GM18505 (cell line): ENCODE measurements at regions not wholly inside any gene's neighbourhood (a gene's known extent, or its start where the extent isn't known, plus 50 kb on each side); places are given as distances from the start of the nearest gene placed in this dataset.

Source experiments
- ATAC-seq: cut with Tn5 transposase; IDR thresholded peaks from one replicate; pipeline ENCODE4 v1.9.1; 2021; ENCODE audit not compliant: unreplicated experiment
- POLR2A ChIP-seq: IDR thresholded peaks from 4 replicates; pipeline ENCODE4 v1.6.1; 2011; ENCODE audit warnings: borderline replicate concordance; ENCODE audit not compliant: insufficient read depth, insufficient read length; ENCODE audit errors: extremely low read depth

- no peak for ATAC-seq
- TF ChIP-seq POLR2A = no peak
Observed at GRCh38 chr4:38314663-38315062, 349.3 kb upstream of the KLF3 start.

- no peak for ATAC-seq
Observed at GRCh38 chr4:38315286-38315685, 348.7 kb upstream of the KLF3 start.

GRCh38 chr4:38316045-38316444 lies 348.0 kb upstream of the KLF3 start:
- no peak for TF ChIP-seq POLR2A
- no peak for ATAC-seq

More at GRCh38 chr4:38315286-38315685, 348.7 kb upstream of the KLF3 start:
- no peak for TF ChIP-seq POLR2A

GRCh38 chr4:38317041-38317674 lies 346.8 kb upstream of the KLF3 start:
- no peak for ATAC-seq
- TF ChIP-seq POLR2A = no peak

- ATAC-seq = peak; percentile 87
- peak; percentile 53 for TF ChIP-seq POLR2A
Observed at GRCh38 chr4:38318737-38319455, 345.1 kb upstream of the KLF3 start.

GRCh38 chr4:38319456-38320342 lies 344.3 kb upstream of the KLF3 start:
- peak; percentile 50 for ATAC-seq
- TF ChIP-seq POLR2A = no peak

GRCh38 chr4:38320343-38320695 lies 343.7 kb upstream of the KLF3 start:
- ATAC-seq = no peak
- no peak for TF ChIP-seq POLR2A

- no peak for ATAC-seq
- TF ChIP-seq POLR2A = no peak
Observed at GRCh38 chr4:38320833-38321232, 343.2 kb upstream of the KLF3 start.

- ATAC-seq = no peak
- no peak for TF ChIP-seq POLR2A
Observed at GRCh38 chr4:38322714-38323113, 341.3 kb upstream of the KLF3 start.

- no peak for ATAC-seq
- peak; percentile 42 for TF ChIP-seq POLR2A
Observed at GRCh38 chr4:38323141-38323641, 340.8 kb upstream of the KLF3 start.

GRCh38 chr4:38324861-38325628 lies 339.0 kb upstream of the KLF3 start:
- no peak for ATAC-seq
- no peak for TF ChIP-seq POLR2A

- no peak for ATAC-seq
- no peak for TF ChIP-seq POLR2A
Observed at GRCh38 chr4:38325629-38325913, 338.4 kb upstream of the KLF3 start.

- TF ChIP-seq POLR2A = no peak
- ATAC-seq = no peak
Observed at GRCh38 chr4:38326499-38326898, 337.5 kb upstream of the KLF3 start.

GRCh38 chr4:38327174-38327573 lies 336.8 kb upstream of the KLF3 start:
- no peak for ATAC-seq
- no peak for TF ChIP-seq POLR2A
